Ishikawa (cell line): ENCODE measurements at regions not wholly inside any gene's neighbourhood (a gene's known extent, or its start where the extent isn't known, plus 50 kb on each side); places are given as distances from the start of the nearest gene placed in this dataset.

Source experiments
- EGR1 ChIP-seq: IDR thresholded peaks from 2 replicates; pipeline ENCODE4 v1.6.1; 2012
- EP300 ChIP-seq: IDR thresholded peaks from 2 replicates; pipeline ENCODE4 v1.6.1; 2012; ENCODE audit warnings: borderline replicate concordance
- NFIC ChIP-seq: IDR thresholded peaks from 2 replicates; pipeline ENCODE4 v1.6.1; 2012
- RAD21 ChIP-seq: IDR thresholded peaks from 2 replicates; pipeline ENCODE4 v1.6.1; 2012; ENCODE audit warnings: low read depth
- TAF1 ChIP-seq: IDR thresholded peaks from 2 replicates; pipeline ENCODE4 v1.6.1; 2012; ENCODE audit warnings: low read depth, mild to moderate bottlenecking
- ZBTB7A ChIP-seq: IDR thresholded peaks from 2 replicates; pipeline ENCODE4 v1.6.1; 2012; ENCODE audit warnings: low read depth
- TF ChIP-seq, protein P1 (sequence below): IDR thresholded peaks from 2 replicates; pipeline ENCODE4 v1.6.1; 2012
- TF ChIP-seq, protein P2 (sequence below): IDR thresholded peaks from 2 replicates; pipeline ENCODE4 v1.6.1; 2012; ENCODE audit warnings: low read depth, mild to moderate bottlenecking

DNA sequence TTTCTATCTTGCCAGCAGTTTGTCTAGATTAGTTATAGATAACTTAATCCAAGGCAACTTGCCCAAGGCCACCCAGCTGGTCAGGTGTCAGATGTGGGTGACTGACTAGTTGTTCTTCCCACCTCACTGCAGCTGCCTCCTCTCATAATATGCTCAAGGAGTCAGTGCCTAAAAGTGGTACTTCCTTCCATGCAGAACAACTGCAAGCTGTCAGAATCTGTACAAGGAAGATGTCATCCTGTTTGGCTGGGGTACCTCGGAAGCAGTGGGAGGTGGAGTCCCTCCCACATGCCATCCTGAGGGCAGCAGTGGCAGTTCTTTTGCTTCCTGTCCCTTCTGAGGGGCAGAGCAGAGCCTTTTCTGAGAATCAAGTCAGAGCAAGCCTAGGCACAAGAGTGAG lies 193.2 kb upstream of the RFC3 start:
- TF ChIP-seq TAF1 (no peak), NFIC (no peak), EP300 (no peak), EGR1 (no peak), ZBTB7A (no peak), RAD21 (no peak)
- TF ChIP-seq, protein P1, sequence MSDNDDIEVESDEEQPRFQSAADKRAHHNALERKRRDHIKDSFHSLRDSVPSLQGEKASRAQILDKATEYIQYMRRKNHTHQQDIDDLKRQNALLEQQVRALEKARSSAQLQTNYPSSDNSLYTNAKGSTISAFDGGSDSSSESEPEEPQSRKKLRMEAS: no peak
- TF ChIP-seq, protein P2, sequence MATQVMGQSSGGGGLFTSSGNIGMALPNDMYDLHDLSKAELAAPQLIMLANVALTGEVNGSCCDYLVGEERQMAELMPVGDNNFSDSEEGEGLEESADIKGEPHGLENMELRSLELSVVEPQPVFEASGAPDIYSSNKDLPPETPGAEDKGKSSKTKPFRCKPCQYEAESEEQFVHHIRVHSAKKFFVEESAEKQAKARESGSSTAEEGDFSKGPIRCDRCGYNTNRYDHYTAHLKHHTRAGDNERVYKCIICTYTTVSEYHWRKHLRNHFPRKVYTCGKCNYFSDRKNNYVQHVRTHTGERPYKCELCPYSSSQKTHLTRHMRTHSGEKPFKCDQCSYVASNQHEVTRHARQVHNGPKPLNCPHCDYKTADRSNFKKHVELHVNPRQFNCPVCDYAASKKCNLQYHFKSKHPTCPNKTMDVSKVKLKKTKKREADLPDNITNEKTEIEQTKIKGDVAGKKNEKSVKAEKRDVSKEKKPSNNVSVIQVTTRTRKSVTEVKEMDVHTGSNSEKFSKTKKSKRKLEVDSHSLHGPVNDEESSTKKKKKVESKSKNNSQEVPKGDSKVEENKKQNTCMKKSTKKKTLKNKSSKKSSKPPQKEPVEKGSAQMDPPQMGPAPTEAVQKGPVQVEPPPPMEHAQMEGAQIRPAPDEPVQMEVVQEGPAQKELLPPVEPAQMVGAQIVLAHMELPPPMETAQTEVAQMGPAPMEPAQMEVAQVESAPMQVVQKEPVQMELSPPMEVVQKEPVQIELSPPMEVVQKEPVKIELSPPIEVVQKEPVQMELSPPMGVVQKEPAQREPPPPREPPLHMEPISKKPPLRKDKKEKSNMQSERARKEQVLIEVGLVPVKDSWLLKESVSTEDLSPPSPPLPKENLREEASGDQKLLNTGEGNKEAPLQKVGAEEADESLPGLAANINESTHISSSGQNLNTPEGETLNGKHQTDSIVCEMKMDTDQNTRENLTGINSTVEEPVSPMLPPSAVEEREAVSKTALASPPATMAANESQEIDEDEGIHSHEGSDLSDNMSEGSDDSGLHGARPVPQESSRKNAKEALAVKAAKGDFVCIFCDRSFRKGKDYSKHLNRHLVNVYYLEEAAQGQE: no peak
